ENCODE measurements at regions not wholly inside any gene's neighbourhood (a gene's known extent, or its start where the extent isn't known, plus 50 kb on each side); places are given as distances from the start of the nearest gene placed in this dataset.
A peak's percentile ranks its signal among the peaks of the same experiment; 100 is the strongest.

GRCh38 chr16:6863135-6863534 lies 469.5 kb upstream of the RBFOX1 start:
- DNase-seq (ENCODE audit: extremely low spot score in 2 of 2): no peak
- intact Hi-C loops (cut with DNase I): no loop called here
- no peak overlapping the region for H3K27ac ChIP-seq
- H3K36me3 ChIP-seq: no peaks in the 10 kb centered on the region
- H3K4me1 ChIP-seq: no peaks in the 10 kb centered on the region
- no peak for TF ChIP-seq POLR2AphosphoS5 (IDR thresholded peaks at IDR 0.05; ENCODE audit: insufficient read depth in 1 of 2, low read depth in 1 of 2)
- H3K27me3 ChIP-seq: no peaks in the 10 kb centered on the region
- no peak overlapping the region for H3K4me3 ChIP-seq
- H3K9me3 ChIP-seq: no peaks in the 10 kb centered on the region

GRCh38 chr16:6861815-6862477 lies 470.7 kb upstream of the RBFOX1 start:
- intact Hi-C loops (cut with DNase I): no loop called here
- DNase-seq (ENCODE audit: extremely low spot score in 2 of 2): no peak

GRCh38 chr16:6861135-6861814 lies 471.4 kb upstream of the RBFOX1 start:
- intact Hi-C loops (cut with DNase I): no loop called here
- no peaks in the 10 kb centered on the region for H3K4me1 ChIP-seq
- H3K27me3 ChIP-seq: no peaks in the 10 kb centered on the region
- no peaks in the 10 kb centered on the region for H3K9me3 ChIP-seq
- H3K4me3 ChIP-seq: no peak overlapping the region
- TF ChIP-seq POLR2AphosphoS5 (IDR thresholded peaks at IDR 0.05; ENCODE audit: insufficient read depth in 1 of 2, low read depth in 1 of 2) (no peak), POLR2A (IDR thresholded peaks at IDR 0.05) (no peak), CTCF (IDR thresholded peaks at IDR 0.05) (no peak)
- no peaks in the 10 kb centered on the region for H3K36me3 ChIP-seq
- no peak overlapping the region for H3K27ac ChIP-seq
- DNase-seq (ENCODE audit: extremely low spot score in 2 of 2): no peak

More at GRCh38 chr16:6861815-6862477, 470.7 kb upstream of the RBFOX1 start:
- no peaks in the 10 kb centered on the region for H3K27me3 ChIP-seq
- TF ChIP-seq CTCF (IDR thresholded peaks at IDR 0.05): no peak
- TF ChIP-seq POLR2A (IDR thresholded peaks at IDR 0.05): no peak
- no peak for TF ChIP-seq POLR2AphosphoS5 (IDR thresholded peaks at IDR 0.05; ENCODE audit: insufficient read depth in 1 of 2, low read depth in 1 of 2)
- no peaks in the 10 kb centered on the region for H3K9me3 ChIP-seq
- no peaks in the 10 kb centered on the region for H3K36me3 ChIP-seq
- H3K4me3 ChIP-seq: no peak overlapping the region
- no peak overlapping the region for H3K27ac ChIP-seq
- no peaks in the 10 kb centered on the region for H3K4me1 ChIP-seq

GRCh38 chr16:6857575-6857974 lies 475.1 kb upstream of the RBFOX1 start:
- intact Hi-C loops (cut with DNase I): no loop called here
- H3K9me3 ChIP-seq: no peaks in the 10 kb centered on the region
- no peak overlapping the region for H3K4me3 ChIP-seq
- H3K27me3 ChIP-seq: no peaks in the 10 kb centered on the region
- DNase-seq (ENCODE audit: extremely low spot score in 2 of 2): no peak
- H3K27ac ChIP-seq: peak overlapping the region; percentile 27
- no peaks in the 10 kb centered on the region for H3K36me3 ChIP-seq
- no peaks in the 10 kb centered on the region for H3K4me1 ChIP-seq
- peak in 1 of 2 donors; percentile 45 for TF ChIP-seq POLR2AphosphoS5 (IDR thresholded peaks at IDR 0.05; ENCODE audit: insufficient read depth in 1 of 2, low read depth in 1 of 2)
- no peak for TF ChIP-seq POLR2A (IDR thresholded peaks at IDR 0.05)
- TF ChIP-seq CTCF (IDR thresholded peaks at IDR 0.05): no peak

GRCh38 chr16:6856578-6856977 lies 476.1 kb upstream of the RBFOX1 start:
- Histone ChIP-seq H3K36me3 (no peaks in the 10 kb centered on the region), H3K4me3 (no peak overlapping the region), H3K27ac (no peak overlapping the region), H3K4me1 (no peaks in the 10 kb centered on the region), H3K9me3 (no peaks in the 10 kb centered on the region), H3K27me3 (no peaks in the 10 kb centered on the region)
- no peak for DNase-seq (ENCODE audit: extremely low spot score in 2 of 2)
- TF ChIP-seq CTCF (IDR thresholded peaks at IDR 0.05) (no peak), POLR2AphosphoS5 (IDR thresholded peaks at IDR 0.05; ENCODE audit: insufficient read depth in 1 of 2, low read depth in 1 of 2) (no peak), POLR2A (IDR thresholded peaks at IDR 0.05) (no peak)
- intact Hi-C loops (cut with DNase I): no loop called here

All from vagina (tissue), 2 donors.